ENCODE measurements at regions not wholly inside any gene's neighbourhood (a gene's known extent, or its start where the extent isn't known, plus 50 kb on each side); places are given as distances from the start of the nearest gene placed in this dataset.

GRCh38 chr13:76619631-76620030, 266.6 kb downstream of the KCTD12 start:
- no peak for TF ChIP-seq GATA2 (IDR thresholded peaks at IDR 0.05; ENCODE audit: low read depth, low read length)
- no peak for TF ChIP-seq GATA3 (IDR thresholded peaks at IDR 0.05; ENCODE audit: low read depth, low read length)
